Epithelial cell of proximal tubule (primary cell): ENCODE measurements at regions not wholly inside any gene's neighbourhood (a gene's known extent, or its start where the extent isn't known, plus 50 kb on each side); places are given as distances from the start of the nearest gene placed in this dataset.

Source experiments
- DNase-seq: peaks from one replicate; pipeline ENCODE4 v3.0.0-alpha.2; 2011; ENCODE audit warnings: low read depth
- H3K4me3 ChIP-seq: 2 replicates; pipeline ENCODE4 v1.5.1; 2011; ENCODE audit warnings: low read depth, mild to moderate bottlenecking, low read length
- TF ChIP-seq, protein P1 (sequence below): conservative IDR thresholded peaks from 2 replicates; pipeline ENCODE4 v1.5.1; 2012; ENCODE audit warnings: low read depth, mild to moderate bottlenecking, low read length

DNA sequence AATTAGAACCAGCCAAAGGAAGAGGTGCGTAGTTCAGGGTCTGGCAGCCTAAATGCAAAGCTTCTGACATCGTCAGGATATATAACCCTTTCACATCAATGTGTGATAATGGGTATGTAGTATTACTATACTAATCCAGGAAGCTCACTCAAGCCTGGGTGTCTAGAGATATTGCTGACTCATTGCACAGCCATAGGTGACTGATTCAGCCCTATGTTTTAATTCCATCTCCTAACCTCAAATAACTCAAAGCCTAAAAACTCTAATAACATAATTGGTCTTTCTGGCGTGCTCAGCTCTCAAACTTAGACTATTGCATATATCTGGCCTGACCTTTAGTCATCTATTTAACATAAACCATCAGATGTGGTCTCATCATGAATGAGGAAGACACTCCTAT, 658.4 kb downstream of the TBC1D32 start:
- DNase-seq = no peak

DNA sequence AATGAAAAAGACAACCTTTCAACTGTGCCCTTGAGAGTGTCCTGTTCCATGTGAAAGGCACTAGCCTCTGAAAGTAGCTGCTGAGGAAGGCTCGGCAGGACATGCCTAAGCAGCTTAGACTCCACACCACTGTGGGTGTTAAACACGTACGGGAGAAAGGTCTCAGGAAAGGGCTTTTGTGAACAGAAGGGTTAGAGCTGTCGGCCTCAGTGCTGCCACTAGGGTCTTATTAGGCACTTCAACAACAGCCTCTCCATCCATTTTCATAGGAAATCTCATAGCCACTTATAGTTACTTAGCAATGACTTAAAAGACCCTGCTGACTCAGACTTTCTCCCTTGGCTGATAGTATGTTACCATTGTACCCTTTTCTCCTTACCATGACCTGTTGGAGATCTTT, 662.8 kb downstream of the TBC1D32 start:
- no peak for DNase-seq
- no peak overlapping the region for H3K4me3 ChIP-seq
- TF ChIP-seq, protein P1, sequence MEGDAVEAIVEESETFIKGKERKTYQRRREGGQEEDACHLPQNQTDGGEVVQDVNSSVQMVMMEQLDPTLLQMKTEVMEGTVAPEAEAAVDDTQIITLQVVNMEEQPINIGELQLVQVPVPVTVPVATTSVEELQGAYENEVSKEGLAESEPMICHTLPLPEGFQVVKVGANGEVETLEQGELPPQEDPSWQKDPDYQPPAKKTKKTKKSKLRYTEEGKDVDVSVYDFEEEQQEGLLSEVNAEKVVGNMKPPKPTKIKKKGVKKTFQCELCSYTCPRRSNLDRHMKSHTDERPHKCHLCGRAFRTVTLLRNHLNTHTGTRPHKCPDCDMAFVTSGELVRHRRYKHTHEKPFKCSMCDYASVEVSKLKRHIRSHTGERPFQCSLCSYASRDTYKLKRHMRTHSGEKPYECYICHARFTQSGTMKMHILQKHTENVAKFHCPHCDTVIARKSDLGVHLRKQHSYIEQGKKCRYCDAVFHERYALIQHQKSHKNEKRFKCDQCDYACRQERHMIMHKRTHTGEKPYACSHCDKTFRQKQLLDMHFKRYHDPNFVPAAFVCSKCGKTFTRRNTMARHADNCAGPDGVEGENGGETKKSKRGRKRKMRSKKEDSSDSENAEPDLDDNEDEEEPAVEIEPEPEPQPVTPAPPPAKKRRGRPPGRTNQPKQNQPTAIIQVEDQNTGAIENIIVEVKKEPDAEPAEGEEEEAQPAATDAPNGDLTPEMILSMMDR = no peak

More for the DNA sequence above, 658.4 kb downstream of the TBC1D32 start:
- TF ChIP-seq, protein P1 = no peak
- H3K4me3 ChIP-seq = no peak overlapping the region

DNA sequence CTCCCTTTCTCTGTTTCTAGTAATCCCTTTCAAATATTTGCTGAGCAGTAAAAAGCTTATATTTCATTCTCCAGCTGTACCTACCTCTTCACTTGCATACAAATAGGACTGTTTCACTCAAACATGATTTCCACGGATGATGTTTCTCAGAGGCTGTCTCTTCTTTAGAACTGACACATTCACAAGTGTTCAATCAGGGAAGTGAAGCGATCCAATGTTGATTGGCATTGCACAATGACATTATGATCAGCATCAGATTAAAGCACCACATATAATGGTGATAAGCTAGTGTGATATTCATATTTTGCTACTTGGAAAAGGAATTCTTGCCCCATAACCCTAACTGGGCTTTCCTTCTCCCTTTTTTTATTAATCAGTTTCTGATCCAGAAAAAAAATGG, 681.8 kb downstream of the TBC1D32 start:
- TF ChIP-seq, protein P1 = no peak
- H3K4me3 ChIP-seq = no peak overlapping the region

DNA sequence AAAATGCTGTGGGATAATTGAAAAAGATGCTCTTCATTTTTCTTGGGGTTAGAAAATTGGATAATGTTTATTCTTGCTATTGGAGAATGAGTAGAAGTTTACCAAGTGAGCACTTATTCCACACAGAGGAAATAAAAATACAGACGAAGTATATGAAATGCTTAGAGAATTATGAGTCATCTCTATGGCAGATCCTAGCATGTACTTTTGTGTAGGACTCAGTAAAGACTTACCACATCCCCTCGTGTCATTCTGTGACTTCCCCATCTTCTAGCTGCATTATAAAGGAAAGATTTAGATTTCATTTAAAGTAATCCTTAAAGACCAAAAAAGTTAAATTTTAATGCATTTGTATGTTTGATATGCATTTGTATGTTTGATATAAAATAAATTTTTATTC, 685.6 kb downstream of the TBC1D32 start:
- H3K4me3 ChIP-seq = no peak overlapping the region
- TF ChIP-seq, protein P1 = no peak
- no peak for DNase-seq

More for the DNA sequence above, 681.8 kb downstream of the TBC1D32 start:
- DNase-seq = no peak

DNA sequence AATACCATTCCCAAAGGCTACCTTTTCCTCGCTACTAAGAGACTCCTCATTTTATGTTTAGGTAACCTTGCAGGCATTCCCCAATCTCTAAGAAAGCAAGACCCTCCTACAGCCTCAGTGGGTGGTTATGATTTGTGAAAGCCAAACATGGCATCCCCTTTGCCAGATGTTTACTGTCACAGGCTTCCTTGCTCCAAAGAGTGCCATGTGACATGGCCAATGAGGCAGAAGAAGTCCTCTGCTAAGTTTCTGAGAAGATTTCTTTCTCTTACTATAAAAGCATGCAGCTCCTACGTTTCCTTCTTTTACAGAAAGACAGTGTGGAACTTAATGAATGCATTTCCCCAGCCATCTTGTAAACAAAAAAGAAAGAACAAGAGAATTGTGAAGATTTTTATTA, 688.2 kb downstream of the TBC1D32 start:
- TF ChIP-seq, protein P1 = no peak
- no peak overlapping the region for H3K4me3 ChIP-seq

DNA sequence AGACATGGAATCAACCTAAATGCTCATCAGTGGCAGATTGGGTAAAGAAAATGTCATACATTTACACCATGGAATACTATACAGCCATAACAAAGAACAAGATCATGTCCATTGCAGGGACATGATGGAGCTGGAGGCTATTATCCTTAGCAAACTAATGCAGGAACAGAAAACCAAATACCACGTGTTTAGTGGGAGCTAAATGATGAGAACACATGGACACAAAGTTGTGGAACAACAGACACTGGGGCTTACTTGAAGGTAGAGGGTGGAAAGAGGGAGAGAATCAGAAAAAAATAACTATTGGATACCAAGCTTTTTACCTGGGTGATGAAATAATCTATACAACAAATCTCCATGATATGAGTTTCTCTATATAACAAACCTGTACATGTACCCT, 701.3 kb downstream of the TBC1D32 start:
- H3K4me3 ChIP-seq = no peak overlapping the region
- DNase-seq = no peak
- TF ChIP-seq, protein P1 = no peak

More for the DNA sequence above, 688.2 kb downstream of the TBC1D32 start:
- DNase-seq = no peak

DNA sequence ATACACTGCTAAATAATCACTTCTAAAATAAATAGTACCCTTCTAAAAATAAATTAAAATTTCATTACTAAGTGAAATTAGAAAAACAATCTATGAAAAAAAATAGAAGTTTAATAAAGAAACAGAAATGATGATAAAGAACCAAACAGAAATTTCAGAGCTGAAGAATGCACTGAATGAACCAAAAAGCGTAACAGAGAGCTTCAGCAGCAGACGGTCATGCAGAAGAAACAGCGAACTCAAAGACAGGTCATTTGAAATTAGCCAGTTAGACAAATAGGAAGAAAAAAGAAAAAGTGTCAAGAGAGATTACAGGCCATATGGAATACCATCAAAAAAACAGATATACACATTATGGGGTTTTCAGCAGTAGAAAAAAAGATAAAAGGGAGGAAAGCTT, 706.7 kb downstream of the TBC1D32 start:
- TF ChIP-seq, protein P1 = no peak
- no peak overlapping the region for H3K4me3 ChIP-seq
- no peak for DNase-seq
